GM12892 (cell line): ENCODE measurements at regions not wholly inside any gene's neighbourhood (a gene's known extent, or its start where the extent isn't known, plus 50 kb on each side); places are given as distances from the start of the nearest gene placed in this dataset.

Experiments used
- DNase-seq: peaks from one replicate; pipeline ENCODE4 v3.0.0; 2011; ENCODE audit not compliant: insufficient read length
- FAIRE-seq: peaks from 2 replicates; lab custom pipeline; 2011; peaks lifted over from hg19 to GRCh38; lab: Jason Lieb, UNC
- POLR2A ChIP-seq: IDR thresholded peaks from 2 replicates; pipeline ENCODE4 v1.6.1; 2011; ENCODE audit warnings: low read depth, low read length, control low read depth
- POLR2AphosphoS5 ChIP-seq: IDR thresholded peaks from 2 replicates; pipeline ENCODE4 v1.6.1; 2011; ENCODE audit warnings: low read depth, low read length, control low read depth
- TAF1 ChIP-seq: IDR thresholded peaks from 2 replicates; pipeline ENCODE4 v1.6.1; 2011; ENCODE audit warnings: low read depth, mild to moderate bottlenecking, control low read depth, low read length, borderline replicate concordance

- no peak for FAIRE-seq
Observed at GRCh38 chr4:23009093-23009492, 316.4 kb downstream of the GBA3 start.

GRCh38 chr4:23006756-23007155, 314.0 kb downstream of the GBA3 start:
- no peak for DNase-seq
- no peak for FAIRE-seq
- TF ChIP-seq POLR2AphosphoS5: no peak
- TF ChIP-seq TAF1: no peak
- TF ChIP-seq POLR2A: no peak

More at GRCh38 chr4:23009093-23009492, 316.4 kb downstream of the GBA3 start:
- no peak for DNase-seq
- no peak for TF ChIP-seq TAF1
- TF ChIP-seq POLR2AphosphoS5: no peak
- TF ChIP-seq POLR2A: no peak

GRCh38 chr4:23005691-23006090, 313.0 kb downstream of the GBA3 start:
- DNase-seq: no peak
- no peak for FAIRE-seq
- no peak for TF ChIP-seq POLR2AphosphoS5
- TF ChIP-seq TAF1: no peak
- TF ChIP-seq POLR2A: no peak

GRCh38 chr4:23001478-23001877, 308.7 kb downstream of the GBA3 start:
- FAIRE-seq: no peak
- no peak for DNase-seq
- TF ChIP-seq POLR2AphosphoS5 (no peak), TAF1 (no peak), POLR2A (no peak)

- DNase-seq (no peak), FAIRE-seq (no peak)
- TF ChIP-seq POLR2A: no peak
- TF ChIP-seq TAF1: no peak
- no peak for TF ChIP-seq POLR2AphosphoS5
Observed at GRCh38 chr4:22999419-22999818, 306.7 kb downstream of the GBA3 start.

GRCh38 chr4:22997358-22998224, 304.9 kb downstream of the GBA3 start:
- no peak for FAIRE-seq
- no peak for TF ChIP-seq POLR2A
- no peak for TF ChIP-seq POLR2AphosphoS5
- TF ChIP-seq TAF1: no peak
- DNase-seq: no peak

GRCh38 chr4:22991576-22991975, 298.8 kb downstream of the GBA3 start:
- DNase-seq (no peak), FAIRE-seq (no peak)
- TF ChIP-seq TAF1 (no peak), POLR2A (no peak), POLR2AphosphoS5 (no peak)

GRCh38 chr4:22988526-22988925, 295.8 kb downstream of the GBA3 start:
- no peak for TF ChIP-seq POLR2A
- no peak for TF ChIP-seq TAF1
- no peak for TF ChIP-seq POLR2AphosphoS5
- no peak for DNase-seq
- FAIRE-seq: no peak

GRCh38 chr4:22987870-22988269, 295.1 kb downstream of the GBA3 start:
- no peak for DNase-seq
- TF ChIP-seq POLR2A (no peak), TAF1 (no peak), POLR2AphosphoS5 (no peak)
- no peak for FAIRE-seq

GRCh38 chr4:22986881-22987280, 294.1 kb downstream of the GBA3 start:
- DNase-seq (no peak), FAIRE-seq (no peak)
- TF ChIP-seq POLR2AphosphoS5 (no peak), POLR2A (no peak), TAF1 (no peak)

GRCh38 chr4:22986262-22986661, 293.5 kb downstream of the GBA3 start:
- DNase-seq (no peak), FAIRE-seq (no peak)

GRCh38 chr4:22984390-22984789, 291.7 kb downstream of the GBA3 start:
- FAIRE-seq (no peak), DNase-seq (no peak)
- TF ChIP-seq TAF1: no peak
- TF ChIP-seq POLR2A: no peak
- TF ChIP-seq POLR2AphosphoS5: no peak

More at GRCh38 chr4:22986262-22986661, 293.5 kb downstream of the GBA3 start:
- no peak for TF ChIP-seq POLR2A
- no peak for TF ChIP-seq POLR2AphosphoS5
- no peak for TF ChIP-seq TAF1

GRCh38 chr4:22978656-22979055, 285.9 kb downstream of the GBA3 start:
- TF ChIP-seq POLR2A (no peak), TAF1 (no peak), POLR2AphosphoS5 (no peak)
- no peak for FAIRE-seq

More at GRCh38 chr4:22978656-22979055, 285.9 kb downstream of the GBA3 start:
- DNase-seq: no peak
